Osteoblast (primary cell): ENCODE measurements at regions not wholly inside any gene's neighbourhood (a gene's known extent, or its start where the extent isn't known, plus 50 kb on each side); places are given as distances from the start of the nearest gene placed in this dataset.
A peak's percentile ranks its signal among the peaks of the same experiment; 100 is the strongest.

Experiments
- DNase-seq: peaks from one replicate; pipeline ENCODE4 v3.0.0; 2011; ENCODE audit warnings: low spot score, mixed read lengths; ENCODE audit not compliant: insufficient read length; ENCODE audit errors: missing footprints
- H2AFZ ChIP-seq: 2 replicates; pipeline ENCODE4 v1.6.0; 2011; ENCODE audit warnings: mild to moderate bottlenecking, low read length
- H3K27ac ChIP-seq: 2 replicates; pipeline ENCODE4 v1.5.1; 2011; ENCODE audit warnings: mild to moderate bottlenecking, low read depth, low read length, moderate library complexity
- H3K27me3 ChIP-seq: 2 replicates; pipeline ENCODE4 v1.6.0; 2012; ENCODE audit warnings: mild to moderate bottlenecking, control low read depth, inconsistent platforms, low read length, moderate library complexity; ENCODE audit not compliant: insufficient read depth
- H3K36me3 ChIP-seq: 2 replicates; pipeline ENCODE4 v1.5.1; 2011; ENCODE audit warnings: mild to moderate bottlenecking, low read length, control low read depth, moderate library complexity; ENCODE audit not compliant: insufficient read depth
- H3K4me1 ChIP-seq: 2 replicates; pipeline ENCODE4 v1.5.1; 2011; ENCODE audit warnings: mild to moderate bottlenecking, low read length, control low read depth, moderate library complexity; ENCODE audit not compliant: insufficient read depth
- H3K4me2 ChIP-seq: 2 replicates; pipeline ENCODE4 v1.6.0; 2011; ENCODE audit warnings: mild to moderate bottlenecking, low read length; ENCODE audit not compliant: insufficient read depth
- H3K4me3 ChIP-seq: fragments of 200-600 bp; sonication (generic); 3 replicates; pipeline ENCODE4 v1.5.1; 2012; ENCODE audit warnings: mild to moderate bottlenecking, low read length, inconsistent platforms; ENCODE audit not compliant: insufficient read depth
- H3K79me2 ChIP-seq: 2 replicates; pipeline ENCODE4 v1.6.0; 2012; ENCODE audit warnings: mild to moderate bottlenecking, low read length, control low read depth, inconsistent platforms; ENCODE audit not compliant: insufficient read depth
- H3K9me3 ChIP-seq: 2 replicates; pipeline ENCODE4 v1.5.1; 2011; ENCODE audit warnings: low read depth, low read length, control low read depth
- H4K20me1 ChIP-seq: 2 replicates; pipeline ENCODE4 v1.6.0; 2012; ENCODE audit warnings: mild to moderate bottlenecking, low read length, control low read depth; ENCODE audit not compliant: insufficient read depth
- CTCF ChIP-seq: IDR thresholded peaks from 2 replicates; pipeline ENCODE4 v1.5.1; 2011; ENCODE audit warnings: mild to moderate bottlenecking, low read depth, low read length, moderate library complexity; ENCODE audit errors: extremely low read depth

GRCh38 chr1:10867138-10867721 lies 70.8 kb upstream of the CASZ1 start:
- Histone ChIP-seq H3K4me2 (peak overlapping the region; percentile 83), H3K27ac (no peak overlapping the region), H3K4me3 (peak overlapping the region; percentile 68), H3K27me3 (peaks cover 49% of the 10 kb centered on the region), H3K36me3 (no peaks in the 10 kb centered on the region), H3K9me3 (no peaks in the 10 kb centered on the region), H4K20me1 (no peaks in the 10 kb centered on the region), H2AFZ (peak overlapping the region; percentile 66), H3K79me2 (no peaks in the 10 kb centered on the region), H3K4me1 (peaks cover 8% of the 10 kb centered on the region)
- DNase-seq, result peak; percentile 96
- TF ChIP-seq CTCF, result peak; percentile 29

- DNase-seq, result peak; percentile 66
- Histone ChIP-seq H3K4me1 (peaks cover 8% of the 10 kb centered on the region), H2AFZ (no peak overlapping the region), H3K79me2 (no peaks in the 10 kb centered on the region), H3K4me3 (no peak overlapping the region), H4K20me1 (no peaks in the 10 kb centered on the region), H3K27ac (no peak overlapping the region), H3K27me3 (peaks cover 45% of the 10 kb centered on the region), H3K4me2 (peak overlapping the region; percentile 83), H3K9me3 (no peaks in the 10 kb centered on the region), H3K36me3 (no peaks in the 10 kb centered on the region)
- TF ChIP-seq CTCF, result no peak
Observed at GRCh38 chr1:10867914-10868598, 71.6 kb upstream of the CASZ1 start.

- H3K79me2 ChIP-seq, result no peaks in the 10 kb centered on the region
- TF ChIP-seq CTCF, result no peak
- peaks cover 39% of the 10 kb centered on the region for H3K27me3 ChIP-seq
- H2AFZ ChIP-seq, result no peak overlapping the region
- DNase-seq, result peak; percentile 47
- H3K36me3 ChIP-seq, result no peaks in the 10 kb centered on the region
- no peak overlapping the region for H3K27ac ChIP-seq
- H3K4me1 ChIP-seq, result peaks cover 8% of the 10 kb centered on the region
- H3K4me3 ChIP-seq, result no peak overlapping the region
- no peaks in the 10 kb centered on the region for H4K20me1 ChIP-seq
- H3K9me3 ChIP-seq, result no peaks in the 10 kb centered on the region
- H3K4me2 ChIP-seq, result no peak overlapping the region
Observed at GRCh38 chr1:10868599-10868965, 72.1 kb upstream of the CASZ1 start.

GRCh38 chr1:10869933-10870332 lies 73.5 kb upstream of the CASZ1 start:
- Histone ChIP-seq H2AFZ (no peak overlapping the region), H3K4me1 (peaks cover 8% of the 10 kb centered on the region), H3K36me3 (no peaks in the 10 kb centered on the region), H3K27ac (no peak overlapping the region), H3K27me3 (peaks cover 26% of the 10 kb centered on the region), H4K20me1 (no peaks in the 10 kb centered on the region), H3K4me2 (no peak overlapping the region), H3K79me2 (no peaks in the 10 kb centered on the region), H3K4me3 (no peak overlapping the region), H3K9me3 (no peaks in the 10 kb centered on the region)
- no peak for TF ChIP-seq CTCF
- peak; percentile 58 for DNase-seq
